ENCODE measurements at regions not wholly inside any gene's neighbourhood (a gene's known extent, or its start where the extent isn't known, plus 50 kb on each side); places are given as distances from the start of the nearest gene placed in this dataset.

DNA sequence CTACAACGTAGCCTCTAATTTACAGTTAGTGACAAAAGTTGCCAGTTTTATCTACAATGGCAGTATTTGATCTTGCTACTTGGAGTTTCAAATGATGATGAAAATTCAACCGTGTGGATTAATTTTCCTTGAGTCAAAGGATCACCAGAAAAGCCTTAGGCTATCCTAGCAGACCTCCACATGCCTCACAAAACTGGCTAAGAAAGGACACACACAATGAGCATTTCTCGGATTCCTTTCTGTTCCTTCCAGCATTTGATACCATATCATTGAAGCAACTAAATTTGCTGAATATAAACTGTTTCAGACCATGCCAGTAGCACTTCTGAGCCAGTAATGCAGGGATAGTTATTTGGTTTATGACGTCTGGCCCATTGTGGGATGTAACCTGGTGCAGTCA is 587.4 kb upstream of the MDFIC2 start:
- no peak for TF ChIP-seq CTCF (IDR thresholded peaks at IDR 0.05; ENCODE audit: borderline replicate concordance)
- DNase-seq, result no peak
- Histone ChIP-seq H3K4me1 (no peaks in the 10 kb centered on the region), H3K27me3 (ENCODE audit: low read depth) (no peaks in the 10 kb centered on the region), H3K4me3 (no peak overlapping the region), H3K27ac (replicated peaks) (no peak overlapping the region), H3K9me3 (replicated peaks) (peaks cover 17% of the 10 kb centered on the region), H3K36me3 (no peaks in the 10 kb centered on the region)
- intact Hi-C loops (cut with micrococcal nuclease), result no loop called here

DNA sequence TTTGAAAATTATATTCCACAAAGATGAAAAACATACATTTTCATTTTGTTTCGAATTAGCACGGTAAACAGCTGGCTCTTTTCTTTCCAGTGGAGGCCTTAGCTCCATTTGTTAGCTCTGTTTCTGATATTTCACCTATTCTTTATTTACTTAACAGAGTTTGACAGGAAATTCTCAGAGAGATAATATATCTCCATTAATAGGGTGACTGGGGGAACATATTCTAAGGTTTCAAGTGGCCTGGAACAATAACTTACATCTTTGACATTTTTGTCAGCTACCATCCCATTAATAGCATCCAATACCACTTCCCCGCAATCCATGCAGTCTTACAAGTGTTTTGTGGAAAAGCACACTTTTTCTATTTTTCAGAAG is 577.6 kb upstream of the MDFIC2 start:
- Histone ChIP-seq H3K27ac (replicated peaks) (peak overlapping the region; percentile 40), H3K36me3 (no peaks in the 10 kb centered on the region), H3K4me3 (no peak overlapping the region), H3K4me1 (peaks cover 17% of the 10 kb centered on the region), H3K9me3 (replicated peaks) (no peaks in the 10 kb centered on the region), H3K27me3 (ENCODE audit: low read depth) (no peaks in the 10 kb centered on the region)
- intact Hi-C loops (cut with micrococcal nuclease), result no loop called here
- TF ChIP-seq CTCF (IDR thresholded peaks at IDR 0.05; ENCODE audit: borderline replicate concordance), result no peak
- DNase-seq, result no peak

GRCh38 chr3:70889162-70890019 is 577.0 kb upstream of the MDFIC2 start:
- Histone ChIP-seq H3K9me3 (replicated peaks) (no peaks in the 10 kb centered on the region), H3K36me3 (no peaks in the 10 kb centered on the region), H3K4me3 (no peak overlapping the region), H3K4me1 (peaks cover 17% of the 10 kb centered on the region), H3K27me3 (ENCODE audit: low read depth) (no peaks in the 10 kb centered on the region), H3K27ac (replicated peaks) (peak overlapping the region; percentile 40)
- no peak for TF ChIP-seq CTCF (IDR thresholded peaks at IDR 0.05; ENCODE audit: borderline replicate concordance)
- no peak for DNase-seq
- intact Hi-C loops (cut with micrococcal nuclease), result no loop called here

- no peak overlapping the region for H3K27ac ChIP-seq (replicated peaks)
- no peak for TF ChIP-seq CTCF (IDR thresholded peaks at IDR 0.05; ENCODE audit: borderline replicate concordance)
- intact Hi-C loops (cut with micrococcal nuclease), result no loop called here
- no peaks in the 10 kb centered on the region for H3K9me3 ChIP-seq (replicated peaks)
- no peak overlapping the region for H3K4me3 ChIP-seq
- peaks cover 17% of the 10 kb centered on the region for H3K4me1 ChIP-seq
- DNase-seq, result no peak
- H3K27me3 ChIP-seq (ENCODE audit: low read depth), result no peaks in the 10 kb centered on the region
- no peaks in the 10 kb centered on the region for H3K36me3 ChIP-seq
Measured at GRCh38 chr3:70885636-70886035, 573.2 kb upstream of the MDFIC2 start.

DNA sequence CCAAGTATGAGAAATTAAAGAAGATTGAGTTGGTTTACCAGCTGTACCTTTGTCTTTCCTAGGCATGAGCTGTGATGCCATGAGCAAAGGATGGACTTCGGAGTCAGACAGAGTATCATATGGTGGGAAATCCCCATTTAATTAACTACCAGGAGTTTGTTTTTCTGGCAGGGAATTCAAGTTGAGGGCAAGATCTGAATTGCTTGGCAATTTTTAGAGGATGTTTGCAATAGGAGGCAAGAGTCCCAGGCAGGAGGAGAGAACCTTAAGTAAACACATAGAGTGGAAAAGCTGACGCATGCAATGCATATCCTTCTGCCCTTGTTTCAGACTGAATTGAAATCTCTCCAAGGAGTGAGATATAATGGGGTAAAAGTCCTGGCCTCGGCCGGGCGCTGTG is 569.7 kb upstream of the MDFIC2 start:
- Histone ChIP-seq H3K9me3 (replicated peaks) (peaks cover 12% of the 10 kb centered on the region), H3K4me3 (no peak overlapping the region), H3K4me1 (no peaks in the 10 kb centered on the region), H3K36me3 (no peaks in the 10 kb centered on the region), H3K27me3 (ENCODE audit: low read depth) (no peaks in the 10 kb centered on the region), H3K27ac (replicated peaks) (no peak overlapping the region)
- DNase-seq, result no peak
- intact Hi-C loops (cut with micrococcal nuclease), result no loop called here
- no peak for TF ChIP-seq CTCF (IDR thresholded peaks at IDR 0.05; ENCODE audit: borderline replicate concordance)

All from left ventricle myocardium inferior (tissue), 1 donor.